Liver (tissue), 8 donors: ENCODE measurements at regions not wholly inside any gene's neighbourhood (a gene's known extent, or its start where the extent isn't known, plus 50 kb on each side); places are given as distances from the start of the nearest gene placed in this dataset.

Experiments
- DNase-seq: peaks from one replicate; pipeline ENCODE4 v3.0.0-alpha.2; 2017; ENCODE audit warnings: low spot score
- H3K27ac ChIP-seq, 2 donors: one replicate each; pipeline ENCODE4 v1.7.0; 2013; ENCODE audit warnings: inconsistent platforms in 2 of 2, low read length in 2 of 2, control low read depth in 1 of 2, low read depth in 1 of 2, mild to moderate bottlenecking in 1 of 2
- H3K27me3 ChIP-seq, 4 donors: one replicate each; pipeline versions ENCODE4 v1.6.1 to v1.7.0; 2013; ENCODE audit warnings: low read length in 3 of 4, inconsistent platforms in 1 of 4, mild to moderate bottlenecking in 1 of 4, moderate library complexity in 1 of 4; ENCODE audit not compliant: control insufficient read depth in 4 of 4, insufficient read depth in 4 of 4
- H3K36me3 ChIP-seq, 4 donors: one replicate each; pipeline versions ENCODE4 v1.6.1 to v1.7.0; 2013; ENCODE audit warnings: low read length in 3 of 4, mild to moderate bottlenecking in 3 of 4, low read depth in 1 of 4, moderate library complexity in 1 of 4; ENCODE audit not compliant: control insufficient read depth in 4 of 4, insufficient read depth in 3 of 4
- H3K4me1 ChIP-seq, 4 donors: one replicate each; pipeline versions ENCODE4 v1.6.1 to v1.7.0; 2013; ENCODE audit warnings: low read length in 3 of 4, mild to moderate bottlenecking in 3 of 4, moderate library complexity in 1 of 4; ENCODE audit not compliant: control insufficient read depth in 4 of 4, insufficient read depth in 4 of 4
- H3K4me3 ChIP-seq, 3 donors: one replicate each; pipeline versions ENCODE4 v1.6.1 to v1.7.0; 2013; ENCODE audit warnings: low read length in 3 of 3, control low read depth in 1 of 3, low read depth in 1 of 3, mild to moderate bottlenecking in 1 of 3
- H3K9ac ChIP-seq, 2 donors: one replicate each; pipeline ENCODE4 v1.7.0; 2013; ENCODE audit warnings: low read length in 2 of 2, mild to moderate bottlenecking in 2 of 2, moderate library complexity in 2 of 2, control low read depth in 1 of 2, low read depth in 1 of 2
- H3K9me3 ChIP-seq, 4 donors: one replicate each; pipeline versions ENCODE4 v1.6.1 to v1.7.0; 2013; ENCODE audit warnings: low read length in 3 of 4; ENCODE audit not compliant: control insufficient read depth in 4 of 4
- EGR1 ChIP-seq, 2 donors: IDR thresholded peaks; 2 replicates each; pipeline ENCODE4 v1.6.1; 2016 to 2018; ENCODE audit warnings: antibody characterized with exemption in 2 of 2, low read depth in 2 of 2
- GABPA ChIP-seq, 2 donors: IDR thresholded peaks in 1 of 2; conservative IDR thresholded peaks in 1 of 2; 2 replicates each; pipeline ENCODE4 v1.6.1; 2016; ENCODE audit warnings: antibody characterized with exemption in 2 of 2, mild to moderate bottlenecking in 1 of 2, moderate library complexity in 1 of 2
- JUND ChIP-seq, 2 donors: IDR thresholded peaks; 2 replicates each; pipeline ENCODE4 v1.6.1; 2016; ENCODE audit warnings: antibody characterized with exemption in 2 of 2
- MAX ChIP-seq: IDR thresholded peaks from 2 replicates; pipeline ENCODE4 v1.6.1; 2016; ENCODE audit warnings: antibody characterized with exemption
- NR2F2 ChIP-seq: IDR thresholded peaks from 2 replicates; pipeline ENCODE4 v1.6.1; 2016; ENCODE audit warnings: antibody characterized with exemption
- RAD21 ChIP-seq, 2 donors: IDR thresholded peaks; 2 replicates each; pipeline ENCODE4 v1.6.1; 2016; ENCODE audit warnings: antibody characterized with exemption in 2 of 2, mild to moderate bottlenecking in 2 of 2
- REST ChIP-seq: IDR thresholded peaks from 2 replicates; pipeline ENCODE4 v1.6.1; 2016; ENCODE audit warnings: antibody characterized with exemption, mild to moderate bottlenecking
- YY1 ChIP-seq: IDR thresholded peaks from 2 replicates; pipeline ENCODE4 v1.6.1; 2016; ENCODE audit warnings: antibody characterized with exemption, mild to moderate bottlenecking
- WGBS: extraction: QIAGEN DNeasy Blood & Tissue Kit; methylation state at CpG from one replicate; pipeline ENCODE4 v1.1.7; 2013; 5-methylcytosine and 5-hydroxymethylcytosine counted together
- TF ChIP-seq, protein P1 (sequence below): fragments of 150-350 bp; IDR thresholded peaks from 2 replicates; pipeline ENCODE4 v1.5.1; 2017; ENCODE audit warnings: improper control_type of control experiment, low read depth, low read length; ENCODE audit not compliant: missing input control
- donor health status: healthy.
- donor health status: healthy.
- donor health status: healthy.
- donor health status: healthy.
- donor health status: healthy.

DNA sequence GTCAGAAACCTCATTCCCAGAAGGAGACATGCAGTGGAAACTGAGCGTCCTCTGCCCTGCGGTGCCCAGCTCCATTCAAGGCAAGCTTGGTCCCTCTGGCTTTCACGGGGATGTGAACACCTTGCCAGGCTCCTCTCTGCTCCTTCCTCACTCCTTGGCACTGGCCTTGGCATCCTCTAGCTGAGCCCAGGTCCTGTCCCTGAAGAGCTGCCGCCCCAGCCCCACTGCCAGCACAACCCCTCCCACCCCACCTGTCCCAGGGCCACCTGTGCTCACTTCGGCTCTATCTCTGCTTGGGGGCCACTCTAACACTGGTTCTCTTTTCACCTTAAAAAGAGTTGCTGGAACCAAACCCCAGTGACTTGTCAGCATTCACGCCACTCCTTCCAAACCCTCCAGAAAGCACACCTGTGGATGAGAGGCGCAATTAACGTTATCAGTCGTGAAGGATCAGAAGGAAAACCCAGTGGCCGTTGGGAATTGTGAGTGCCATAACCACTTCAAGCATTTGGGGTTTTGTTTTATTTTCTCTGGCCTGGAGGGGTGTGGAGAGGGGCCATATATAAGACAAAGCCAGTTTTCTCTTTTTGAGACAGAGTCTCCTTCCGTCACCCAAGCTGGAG is 103.7 kb downstream of the AXIN2 start:
- DNase-seq, result no peak
- Histone ChIP-seq H3K4me3 (no peak overlapping the region), H3K27ac (no peak overlapping the region), H3K9ac (no peak overlapping the region), H3K27me3 (peaks cover 0 to 5% (median 0%) of the 10 kb centered on the region in 4 donors), H3K9me3 (no peaks in the 10 kb centered on the region), H3K4me1 (peaks cover 0 to 3% (median 0%) of the 10 kb centered on the region in 4 donors), H3K36me3 (no peaks in the 10 kb centered on the region)
- TF ChIP-seq GABPA (IDR thresholded peaks at IDR 0.05 in 1 of 2, conservative IDR thresholded peaks at IDR 0.05 in 1 of 2) (no peak), REST (no peak), RAD21 (IDR thresholded peaks at IDR 0.05) (no peak), YY1 (no peak)
- WGBS, result 78% methylated on average over 11 of the region's 11 CpGs

- DNase-seq, result no peak
- H3K4me1 ChIP-seq, result peaks cover 0 to 3% (median 0%) of the 10 kb centered on the region in 4 donors
- H3K36me3 ChIP-seq, result no peaks in the 10 kb centered on the region
- peaks cover 0 to 5% (median 0%) of the 10 kb centered on the region in 4 donors for H3K27me3 ChIP-seq
- no peak overlapping the region for H3K9ac ChIP-seq
- no peak overlapping the region for H3K4me3 ChIP-seq
- TF ChIP-seq EGR1 (IDR thresholded peaks at IDR 0.05; ENCODE audit: low read depth in 2 of 2), result no peak
- TF ChIP-seq MAX, result no peak
- H3K27ac ChIP-seq, result no peak overlapping the region
- 68% methylated on average over 3 of the region's 3 CpGs for WGBS
- H3K9me3 ChIP-seq, result no peaks in the 10 kb centered on the region
Observed at GRCh38 chr17:65457183-65457582, 104.3 kb downstream of the AXIN2 start.

GRCh38 chr17:65456368-65457151 is 104.9 kb downstream of the AXIN2 start:
- H3K9me3 ChIP-seq, result no peaks in the 10 kb centered on the region
- H3K4me3 ChIP-seq, result no peak overlapping the region
- H3K9ac ChIP-seq, result no peak overlapping the region
- H3K27me3 ChIP-seq, result peaks cover 0 to 5% (median 0%) of the 10 kb centered on the region in 4 donors
- no peak for DNase-seq
- H3K36me3 ChIP-seq, result no peaks in the 10 kb centered on the region
- peaks cover 0 to 3% (median 0%) of the 10 kb centered on the region in 4 donors for H3K4me1 ChIP-seq
- H3K27ac ChIP-seq, result no peak overlapping the region
- WGBS, result 70% methylated on average over 7 of the region's 7 CpGs
- TF ChIP-seq, protein P1, sequence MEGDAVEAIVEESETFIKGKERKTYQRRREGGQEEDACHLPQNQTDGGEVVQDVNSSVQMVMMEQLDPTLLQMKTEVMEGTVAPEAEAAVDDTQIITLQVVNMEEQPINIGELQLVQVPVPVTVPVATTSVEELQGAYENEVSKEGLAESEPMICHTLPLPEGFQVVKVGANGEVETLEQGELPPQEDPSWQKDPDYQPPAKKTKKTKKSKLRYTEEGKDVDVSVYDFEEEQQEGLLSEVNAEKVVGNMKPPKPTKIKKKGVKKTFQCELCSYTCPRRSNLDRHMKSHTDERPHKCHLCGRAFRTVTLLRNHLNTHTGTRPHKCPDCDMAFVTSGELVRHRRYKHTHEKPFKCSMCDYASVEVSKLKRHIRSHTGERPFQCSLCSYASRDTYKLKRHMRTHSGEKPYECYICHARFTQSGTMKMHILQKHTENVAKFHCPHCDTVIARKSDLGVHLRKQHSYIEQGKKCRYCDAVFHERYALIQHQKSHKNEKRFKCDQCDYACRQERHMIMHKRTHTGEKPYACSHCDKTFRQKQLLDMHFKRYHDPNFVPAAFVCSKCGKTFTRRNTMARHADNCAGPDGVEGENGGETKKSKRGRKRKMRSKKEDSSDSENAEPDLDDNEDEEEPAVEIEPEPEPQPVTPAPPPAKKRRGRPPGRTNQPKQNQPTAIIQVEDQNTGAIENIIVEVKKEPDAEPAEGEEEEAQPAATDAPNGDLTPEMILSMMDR, result no peak
- no peak for TF ChIP-seq MAX
- no peak for TF ChIP-seq JUND (IDR thresholded peaks at IDR 0.05)
- no peak for TF ChIP-seq GABPA (IDR thresholded peaks at IDR 0.05 in 1 of 2, conservative IDR thresholded peaks at IDR 0.05 in 1 of 2)
- no peak for TF ChIP-seq NR2F2
